ENCODE measurements at regions not wholly inside any gene's neighbourhood (a gene's known extent, or its start where the extent isn't known, plus 50 kb on each side); places are given as distances from the start of the nearest gene placed in this dataset.

DNA sequence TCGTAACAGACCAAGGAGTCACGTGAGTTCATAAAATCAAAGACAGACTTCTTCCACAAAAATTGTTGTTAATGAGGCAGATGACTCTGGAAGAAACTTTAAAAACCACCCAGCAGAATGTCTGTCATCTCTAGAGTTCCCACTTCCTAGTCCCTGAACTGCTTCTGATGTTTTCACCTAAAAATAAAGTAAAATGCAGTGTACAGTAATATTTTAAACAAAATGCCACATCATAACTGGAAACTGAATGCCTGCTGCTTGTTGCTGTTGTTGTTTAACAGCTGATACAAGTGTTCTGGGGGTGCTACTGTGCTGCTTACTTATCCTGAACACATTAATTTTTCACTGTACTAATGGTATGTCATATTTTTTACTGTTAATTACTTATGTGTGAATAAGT lies 577.2 kb downstream of the MTRR start:
- RAD21 ChIA-PET (ENCODE audit: unreplicated experiment), result no interaction called here
- Histone ChIP-seq H2AFZ (ENCODE audit: control insufficient read depth, low read depth, low read length) (no peak overlapping the region), H4K20me1 (ENCODE audit: control insufficient read depth, insufficient read depth) (no peaks in the 10 kb centered on the region), H3K79me2 (ENCODE audit: control insufficient read depth, insufficient read depth, low read length) (no peaks in the 10 kb centered on the region), H3K4me1 (ENCODE audit: control insufficient read depth, insufficient read depth, low read length) (no peaks in the 10 kb centered on the region), H3K9me3 (replicated peaks; ENCODE audit: control insufficient read depth, insufficient read depth, low read length) (no peaks in the 10 kb centered on the region), H3K4me2 (ENCODE audit: control insufficient read depth, insufficient read depth) (no peak overlapping the region), H3K4me3 (no peak overlapping the region), H3K36me3 (ENCODE audit: control insufficient read depth in 2 of 2, insufficient read depth in 2 of 2, low read length in 1 of 2) (no peaks in the 10 kb centered on the region), H3K27ac (ENCODE audit: control insufficient read depth, insufficient read depth) (no peak overlapping the region), H3K27me3 (replicated peaks in 1 of 2; ENCODE audit: control insufficient read depth in 2 of 2, insufficient read depth in 2 of 2, low read length in 1 of 2) (no peaks in the 10 kb centered on the region), H3K9ac (ENCODE audit: control insufficient read depth, insufficient read depth, low read length) (no peak overlapping the region)
- FAIRE-seq, result no peak
- TF ChIP-seq, protein P1, sequence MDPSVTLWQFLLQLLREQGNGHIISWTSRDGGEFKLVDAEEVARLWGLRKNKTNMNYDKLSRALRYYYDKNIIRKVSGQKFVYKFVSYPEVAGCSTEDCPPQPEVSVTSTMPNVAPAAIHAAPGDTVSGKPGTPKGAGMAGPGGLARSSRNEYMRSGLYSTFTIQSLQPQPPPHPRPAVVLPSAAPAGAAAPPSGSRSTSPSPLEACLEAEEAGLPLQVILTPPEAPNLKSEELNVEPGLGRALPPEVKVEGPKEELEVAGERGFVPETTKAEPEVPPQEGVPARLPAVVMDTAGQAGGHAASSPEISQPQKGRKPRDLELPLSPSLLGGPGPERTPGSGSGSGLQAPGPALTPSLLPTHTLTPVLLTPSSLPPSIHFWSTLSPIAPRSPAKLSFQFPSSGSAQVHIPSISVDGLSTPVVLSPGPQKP (IDR thresholded peaks at IDR 0.05; ENCODE audit: low read depth, low read length), result no peak
- TF ChIP-seq MEF2A (IDR thresholded peaks at IDR 0.05; ENCODE audit: insufficient read depth, low read depth, low read length) (0 out of 2 replicates have a peak, but pooled peaks have one; percentile 51), PML (IDR thresholded peaks at IDR 0.05; ENCODE audit: low read length) (no peak), RAD21 (IDR thresholded peaks at IDR 0.05; ENCODE audit: insufficient read depth, low read depth, low read length) (no peak), JUNB (IDR thresholded peaks at IDR 0.05) (peak; percentile 59)
- no TSS peak for BruUV-seq (replicated peaks)
- SMC1A ChIA-PET (ENCODE audit: uncharacterized antibody, unreplicated experiment), result no interaction called here
- WGBS (ENCODE audit: insufficient coverage, insufficient replicate concordance, low lambda C conversion rate, missing lambda C conversion rate), result 37% methylated on average over 2 of the region's 2 CpGs
- POLR2A ChIA-PET, result no interaction called here
- intact Hi-C loops (cut with micrococcal nuclease; ENCODE audit: unreplicated experiment), result no loop called here
- ATAC-seq, result no peak
- CTCF ChIA-PET, result no interaction called here
- no peak for DNase-seq (ENCODE audit: low read depth, low spot score)
- in situ Hi-C loops (cut with MboI), result no loop called here

DNA sequence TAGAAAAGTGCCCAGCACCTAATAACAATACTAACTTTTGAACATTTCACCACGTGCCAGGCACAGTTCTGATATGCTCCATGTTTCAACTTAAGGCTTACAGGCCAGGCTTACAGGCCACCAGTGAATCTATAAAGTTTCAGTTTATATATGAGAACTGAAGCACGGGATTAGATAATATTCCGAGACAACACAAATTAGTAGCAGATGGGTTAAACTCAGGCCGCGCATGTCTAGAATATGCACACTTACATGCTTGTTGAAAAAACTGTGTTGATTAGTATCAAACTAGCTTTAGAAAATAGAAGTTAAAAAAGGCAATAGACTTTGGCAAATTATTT lies 587.9 kb downstream of the MTRR start:
- Histone ChIP-seq H3K4me1 (ENCODE audit: control insufficient read depth, insufficient read depth, low read length) (no peaks in the 10 kb centered on the region), H3K79me2 (ENCODE audit: control insufficient read depth, insufficient read depth, low read length) (peaks cover 2% of the 10 kb centered on the region), H3K27ac (ENCODE audit: control insufficient read depth, insufficient read depth) (no peak overlapping the region), H3K9ac (ENCODE audit: control insufficient read depth, insufficient read depth, low read length) (no peak overlapping the region), H2AFZ (ENCODE audit: control insufficient read depth, low read depth, low read length) (peak overlapping the region; percentile 4; the same call in 1 of the 2 replicates), H3K4me2 (ENCODE audit: control insufficient read depth, insufficient read depth) (peak overlapping the region; percentile 60), H4K20me1 (ENCODE audit: control insufficient read depth, insufficient read depth) (no peaks in the 10 kb centered on the region), H3K27me3 (replicated peaks in 1 of 2; ENCODE audit: control insufficient read depth in 2 of 2, insufficient read depth in 2 of 2, low read length in 1 of 2) (no peaks in the 10 kb centered on the region), H3K9me3 (replicated peaks; ENCODE audit: control insufficient read depth, insufficient read depth, low read length) (no peaks in the 10 kb centered on the region), H3K4me3 (peak overlapping the region; percentile 43), H3K36me3 (ENCODE audit: control insufficient read depth in 2 of 2, insufficient read depth in 2 of 2, low read length in 1 of 2) (no peaks in the 10 kb centered on the region)
- FAIRE-seq, result no peak
- ChIA-PET SMC1A (ENCODE audit: uncharacterized antibody, unreplicated experiment) (no interaction called here), RAD21 (ENCODE audit: unreplicated experiment) (no interaction called here), CTCF (no interaction called here), POLR2A (no interaction called here)
- TF ChIP-seq TAF1 (IDR thresholded peaks at IDR 0.05; ENCODE audit: borderline replicate concordance, low read depth, low read length) (no peak), LARP7 (IDR thresholded peaks at IDR 0.05) (no peak), PML (IDR thresholded peaks at IDR 0.05; ENCODE audit: low read length) (no peak), TCF12 (IDR thresholded peaks at IDR 0.05; ENCODE audit: low read depth, low read length) (no peak), ASH2L (IDR thresholded peaks at IDR 0.05; ENCODE audit: borderline replicate concordance, low read depth) (no peak), MTA2 (IDR thresholded peaks at IDR 0.05; ENCODE audit: low read depth) (no peak), SIN3A (IDR thresholded peaks at IDR 0.05; ENCODE audit: low read depth, low read length) (no peak), ZNF274 (IDR thresholded peaks at IDR 0.05; ENCODE audit: insufficient read depth, insufficient read length) (no peak), SUPT20H (IDR thresholded peaks at IDR 0.05; ENCODE audit: borderline replicate concordance, control insufficient read depth, low read depth, low read length) (no peak), HCFC1 (IDR thresholded peaks at IDR 0.05; ENCODE audit: low read length) (no peak), KDM1A (IDR thresholded peaks at IDR 0.05; ENCODE audit: borderline replicate concordance) (no peak), NR2C2 (IDR thresholded peaks at IDR 0.05; ENCODE audit: borderline replicate concordance, control insufficient read depth, insufficient read length, low read depth) (no peak), GABPA (IDR thresholded peaks at IDR 0.05; ENCODE audit: low read depth) (no peak), CHD2 (IDR thresholded peaks at IDR 0.05; ENCODE audit: borderline replicate concordance, low read depth, low read length) (no peak), SREBF2 (IDR thresholded peaks at IDR 0.05; ENCODE audit: low read length) (no peak)
- TF ChIP-seq, protein P2, sequence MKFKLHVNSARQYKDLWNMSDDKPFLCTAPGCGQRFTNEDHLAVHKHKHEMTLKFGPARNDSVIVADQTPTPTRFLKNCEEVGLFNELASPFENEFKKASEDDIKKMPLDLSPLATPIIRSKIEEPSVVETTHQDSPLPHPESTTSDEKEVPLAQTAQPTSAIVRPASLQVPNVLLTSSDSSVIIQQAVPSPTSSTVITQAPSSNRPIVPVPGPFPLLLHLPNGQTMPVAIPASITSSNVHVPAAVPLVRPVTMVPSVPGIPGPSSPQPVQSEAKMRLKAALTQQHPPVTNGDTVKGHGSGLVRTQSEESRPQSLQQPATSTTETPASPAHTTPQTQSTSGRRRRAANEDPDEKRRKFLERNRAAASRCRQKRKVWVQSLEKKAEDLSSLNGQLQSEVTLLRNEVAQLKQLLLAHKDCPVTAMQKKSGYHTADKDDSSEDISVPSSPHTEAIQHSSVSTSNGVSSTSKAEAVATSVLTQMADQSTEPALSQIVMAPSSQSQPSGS (IDR thresholded peaks at IDR 0.05; ENCODE audit: low read length), result no peak
- in situ Hi-C loops (cut with MboI) (no loop called here), intact Hi-C loops (cut with micrococcal nuclease; ENCODE audit: unreplicated experiment) (no loop called here)
- whole genome bisulfite sequencing (ENCODE audit: insufficient coverage, insufficient replicate concordance, low lambda C conversion rate, missing lambda C conversion rate), result 59% methylated on average over 5 of the region's 5 CpGs
- ATAC-seq, result no peak
- BruUV-seq (replicated peaks), result no TSS peak
- DNase-seq (ENCODE audit: low read depth, low spot score), result no peak

Data from GM12878 (cell line).